ENCODE measurements at regions not wholly inside any gene's neighbourhood (a gene's known extent, or its start where the extent isn't known, plus 50 kb on each side); places are given as distances from the start of the nearest gene placed in this dataset.

DNA sequence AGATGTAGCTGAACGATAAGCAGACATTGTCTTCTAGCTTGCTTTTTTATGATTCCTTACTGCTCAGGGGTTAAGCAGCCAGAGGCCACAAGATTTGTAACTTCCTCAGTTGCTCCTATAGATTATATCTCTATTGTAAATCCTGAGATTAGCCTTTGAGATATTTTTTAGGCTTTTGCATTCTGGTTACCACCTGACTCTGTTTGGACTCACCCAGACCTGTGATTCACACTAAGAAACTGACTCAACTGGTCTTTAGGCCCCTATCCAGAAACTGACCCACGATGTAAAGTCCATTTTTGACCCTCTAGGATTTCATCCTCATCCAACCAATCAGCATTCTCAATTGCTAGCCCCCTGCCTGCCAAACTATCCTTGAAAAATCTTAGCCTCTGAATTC is 194.4 kb downstream of the RASSF9 start:
- TF ChIP-seq, protein P1, sequence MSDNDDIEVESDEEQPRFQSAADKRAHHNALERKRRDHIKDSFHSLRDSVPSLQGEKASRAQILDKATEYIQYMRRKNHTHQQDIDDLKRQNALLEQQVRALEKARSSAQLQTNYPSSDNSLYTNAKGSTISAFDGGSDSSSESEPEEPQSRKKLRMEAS (IDR thresholded peaks at IDR 0.05; ENCODE audit: low read depth): no peak
- TF ChIP-seq, protein P2, sequence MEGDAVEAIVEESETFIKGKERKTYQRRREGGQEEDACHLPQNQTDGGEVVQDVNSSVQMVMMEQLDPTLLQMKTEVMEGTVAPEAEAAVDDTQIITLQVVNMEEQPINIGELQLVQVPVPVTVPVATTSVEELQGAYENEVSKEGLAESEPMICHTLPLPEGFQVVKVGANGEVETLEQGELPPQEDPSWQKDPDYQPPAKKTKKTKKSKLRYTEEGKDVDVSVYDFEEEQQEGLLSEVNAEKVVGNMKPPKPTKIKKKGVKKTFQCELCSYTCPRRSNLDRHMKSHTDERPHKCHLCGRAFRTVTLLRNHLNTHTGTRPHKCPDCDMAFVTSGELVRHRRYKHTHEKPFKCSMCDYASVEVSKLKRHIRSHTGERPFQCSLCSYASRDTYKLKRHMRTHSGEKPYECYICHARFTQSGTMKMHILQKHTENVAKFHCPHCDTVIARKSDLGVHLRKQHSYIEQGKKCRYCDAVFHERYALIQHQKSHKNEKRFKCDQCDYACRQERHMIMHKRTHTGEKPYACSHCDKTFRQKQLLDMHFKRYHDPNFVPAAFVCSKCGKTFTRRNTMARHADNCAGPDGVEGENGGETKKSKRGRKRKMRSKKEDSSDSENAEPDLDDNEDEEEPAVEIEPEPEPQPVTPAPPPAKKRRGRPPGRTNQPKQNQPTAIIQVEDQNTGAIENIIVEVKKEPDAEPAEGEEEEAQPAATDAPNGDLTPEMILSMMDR (IDR thresholded peaks at IDR 0.05): no peak
- no peak for TF ChIP-seq POLR2AphosphoS5 (IDR thresholded peaks at IDR 0.05; ENCODE audit: low read depth, low read length)
- TF ChIP-seq, protein P3, sequence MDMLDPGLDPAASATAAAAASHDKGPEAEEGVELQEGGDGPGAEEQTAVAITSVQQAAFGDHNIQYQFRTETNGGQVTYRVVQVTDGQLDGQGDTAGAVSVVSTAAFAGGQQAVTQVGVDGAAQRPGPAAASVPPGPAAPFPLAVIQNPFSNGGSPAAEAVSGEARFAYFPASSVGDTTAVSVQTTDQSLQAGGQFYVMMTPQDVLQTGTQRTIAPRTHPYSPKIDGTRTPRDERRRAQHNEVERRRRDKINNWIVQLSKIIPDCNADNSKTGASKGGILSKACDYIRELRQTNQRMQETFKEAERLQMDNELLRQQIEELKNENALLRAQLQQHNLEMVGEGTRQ (IDR thresholded peaks at IDR 0.05; ENCODE audit: borderline replicate concordance, low read depth, low read length): no peak
